Peyer's patch (tissue), 4 donors: ENCODE measurements at regions not wholly inside any gene's neighbourhood (a gene's known extent, or its start where the extent isn't known, plus 50 kb on each side); places are given as distances from the start of the nearest gene placed in this dataset.

ENCODE experiments used
- POLR2A ChIP-seq, 2 donors: fragments of 450-650 bp; IDR thresholded peaks; one replicate each; pipeline ENCODE4 v1.5.1; 2017; ENCODE audit warnings: antibody characterized with exemption in 2 of 2, mild to moderate bottlenecking in 2 of 2, moderate library complexity in 2 of 2
- TF ChIP-seq, protein P1 (sequence below), 6 experiments: fragments of 450-650 bp in 4 of 6; fragments of 200-600 bp in 2 of 6; sonication (generic) in 1 of 6; IDR thresholded peaks; one replicate each; pipeline ENCODE4 v1.5.1; 2017 to 2019; ENCODE audit warnings: antibody characterized with exemption in 6 of 6, mild to moderate bottlenecking in 3 of 6, moderate library complexity in 1 of 6

DNA sequence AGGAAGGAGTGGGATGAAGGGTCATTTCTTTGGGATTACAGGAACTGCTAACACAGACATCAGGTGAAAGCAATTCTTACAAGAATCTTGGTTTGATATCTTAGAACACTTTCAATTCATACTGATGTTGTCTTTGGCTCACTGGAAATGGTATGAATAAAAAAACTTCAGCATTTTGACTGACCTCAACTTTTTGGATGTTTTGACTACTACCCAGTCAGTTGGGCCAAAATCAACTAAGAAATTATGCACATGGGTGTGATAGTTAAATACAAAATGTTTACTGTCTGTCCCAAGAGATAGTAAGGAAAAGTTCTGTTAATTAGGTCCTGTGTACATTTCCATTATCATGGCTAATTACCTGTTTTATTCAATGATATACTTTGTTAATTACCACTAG is 165.5 kb upstream of the LRIG1 start:
- TF ChIP-seq, protein P1, sequence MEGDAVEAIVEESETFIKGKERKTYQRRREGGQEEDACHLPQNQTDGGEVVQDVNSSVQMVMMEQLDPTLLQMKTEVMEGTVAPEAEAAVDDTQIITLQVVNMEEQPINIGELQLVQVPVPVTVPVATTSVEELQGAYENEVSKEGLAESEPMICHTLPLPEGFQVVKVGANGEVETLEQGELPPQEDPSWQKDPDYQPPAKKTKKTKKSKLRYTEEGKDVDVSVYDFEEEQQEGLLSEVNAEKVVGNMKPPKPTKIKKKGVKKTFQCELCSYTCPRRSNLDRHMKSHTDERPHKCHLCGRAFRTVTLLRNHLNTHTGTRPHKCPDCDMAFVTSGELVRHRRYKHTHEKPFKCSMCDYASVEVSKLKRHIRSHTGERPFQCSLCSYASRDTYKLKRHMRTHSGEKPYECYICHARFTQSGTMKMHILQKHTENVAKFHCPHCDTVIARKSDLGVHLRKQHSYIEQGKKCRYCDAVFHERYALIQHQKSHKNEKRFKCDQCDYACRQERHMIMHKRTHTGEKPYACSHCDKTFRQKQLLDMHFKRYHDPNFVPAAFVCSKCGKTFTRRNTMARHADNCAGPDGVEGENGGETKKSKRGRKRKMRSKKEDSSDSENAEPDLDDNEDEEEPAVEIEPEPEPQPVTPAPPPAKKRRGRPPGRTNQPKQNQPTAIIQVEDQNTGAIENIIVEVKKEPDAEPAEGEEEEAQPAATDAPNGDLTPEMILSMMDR (IDR thresholded peaks at IDR 0.05), result no peak
- TF ChIP-seq POLR2A (IDR thresholded peaks at IDR 0.05), result no peak
